Vagina (tissue), 2 donors: ENCODE measurements at regions not wholly inside any gene's neighbourhood (a gene's known extent, or its start where the extent isn't known, plus 50 kb on each side); places are given as distances from the start of the nearest gene placed in this dataset.

Experiments
- DNase-seq, 2 donors: peaks; one replicate each; pipeline ENCODE4 v3.0.0-alpha.2; 2017; ENCODE audit errors: extremely low spot score in 2 of 2
- H3K27ac ChIP-seq: fragments of 200-600 bp; sonication (generic); one replicate; pipeline ENCODE4 v1.5.1; 2019
- H3K27me3 ChIP-seq: fragments of 200-600 bp; sonication (generic); one replicate; pipeline ENCODE4 v1.5.1; 2019
- H3K36me3 ChIP-seq, 2 donors: fragments of 200-600 bp; sonication (generic); one replicate each; pipeline ENCODE4 v1.5.1; 2017 to 2019
- H3K4me1 ChIP-seq: fragments of 200-600 bp; sonication (generic); one replicate; pipeline ENCODE4 v1.5.1; 2019
- H3K4me3 ChIP-seq, 2 donors: fragments of 200-600 bp; sonication (generic); 1 replicate in 1 of 2; 2 replicates in 1 of 2; pipeline ENCODE4 v1.5.1; 2016 to 2019
- H3K9me3 ChIP-seq: fragments of 200-600 bp; sonication (generic); one replicate; pipeline ENCODE4 v1.5.1; 2019
- CTCF ChIP-seq, 3 experiments: fragments of 450-650 bp in 2 of 3; fragments of 200-600 bp in 1 of 3; sonication (generic) in 1 of 3; IDR thresholded peaks; one replicate each; pipeline ENCODE4 v1.5.1; 2017 to 2019; ENCODE audit warnings: antibody characterized with exemption in 3 of 3, mild to moderate bottlenecking in 2 of 3, moderate library complexity in 2 of 3
- POLR2A ChIP-seq, 2 donors: fragments of 450-650 bp; IDR thresholded peaks; one replicate each; pipeline ENCODE4 v1.6.1; 2017; ENCODE audit warnings: antibody characterized with exemption in 2 of 2, mild to moderate bottlenecking in 2 of 2, moderate library complexity in 2 of 2
- POLR2AphosphoS5 ChIP-seq, 2 donors: sonication (generic); formaldehyde crosslinking; IDR thresholded peaks; one replicate each; pipeline ENCODE4 v1.9.0; 2017; ENCODE audit warnings: antibody characterized with exemption in 2 of 2, mild to moderate bottlenecking in 2 of 2, low read depth in 1 of 2; ENCODE audit not compliant: insufficient read depth in 1 of 2
- intact Hi-C: fragments of 100-400 bp; cut with DNase I; formaldehyde crosslinking; loops from one replicate; pipeline ENCODE4 v1.15.1; 2023

- Histone ChIP-seq H3K9me3 (no peaks in the 10 kb centered on the region), H3K27me3 (no peaks in the 10 kb centered on the region), H3K4me3 (no peak overlapping the region), H3K4me1 (no peaks in the 10 kb centered on the region), H3K36me3 (no peaks in the 10 kb centered on the region), H3K27ac (no peak overlapping the region)
- DNase-seq: no peak
- intact Hi-C loops: no loop called here
- TF ChIP-seq POLR2A (IDR thresholded peaks at IDR 0.05): no peak
- TF ChIP-seq POLR2AphosphoS5 (IDR thresholded peaks at IDR 0.05; ENCODE audit: insufficient read depth in 1 of 2, low read depth in 1 of 2): no peak
- TF ChIP-seq CTCF (IDR thresholded peaks at IDR 0.05): no peak
Measured at GRCh38 chr6:189676-190075, 102.6 kb upstream of the DUSP22 start.

- DNase-seq: no peak
- H3K9me3 ChIP-seq: no peaks in the 10 kb centered on the region
- no peak for TF ChIP-seq POLR2A (IDR thresholded peaks at IDR 0.05)
- no peak for TF ChIP-seq CTCF (IDR thresholded peaks at IDR 0.05)
- TF ChIP-seq POLR2AphosphoS5 (IDR thresholded peaks at IDR 0.05; ENCODE audit: insufficient read depth in 1 of 2, low read depth in 1 of 2): no peak
- no peak overlapping the region for H3K27ac ChIP-seq
- no peak overlapping the region for H3K4me3 ChIP-seq
- intact Hi-C loops: no loop called here
- no peaks in the 10 kb centered on the region for H3K36me3 ChIP-seq
- H3K27me3 ChIP-seq: no peaks in the 10 kb centered on the region
- peaks cover 6% of the 10 kb centered on the region for H3K4me1 ChIP-seq
Measured at GRCh38 chr6:190596-191395, 101.5 kb upstream of the DUSP22 start.

GRCh38 chr6:191487-192312 is 100.6 kb upstream of the DUSP22 start:
- TF ChIP-seq POLR2A (IDR thresholded peaks at IDR 0.05) (no peak), POLR2AphosphoS5 (IDR thresholded peaks at IDR 0.05; ENCODE audit: insufficient read depth in 1 of 2, low read depth in 1 of 2) (no peak), CTCF (IDR thresholded peaks at IDR 0.05) (no peak)
- Histone ChIP-seq H3K9me3 (no peaks in the 10 kb centered on the region), H3K36me3 (no peaks in the 10 kb centered on the region), H3K27ac (no peak overlapping the region), H3K4me1 (peaks cover 13% of the 10 kb centered on the region), H3K4me3 (no peak overlapping the region), H3K27me3 (no peaks in the 10 kb centered on the region)
- no peak for DNase-seq
- intact Hi-C loops: no loop called here

GRCh38 chr6:192313-192664 is 100.0 kb upstream of the DUSP22 start:
- peaks cover 13% of the 10 kb centered on the region for H3K4me1 ChIP-seq
- intact Hi-C loops: no loop called here
- no peak overlapping the region for H3K27ac ChIP-seq
- H3K4me3 ChIP-seq: no peak overlapping the region
- H3K9me3 ChIP-seq: no peaks in the 10 kb centered on the region
- no peak for DNase-seq
- no peaks in the 10 kb centered on the region for H3K27me3 ChIP-seq
- TF ChIP-seq POLR2A (IDR thresholded peaks at IDR 0.05): no peak
- no peak for TF ChIP-seq POLR2AphosphoS5 (IDR thresholded peaks at IDR 0.05; ENCODE audit: insufficient read depth in 1 of 2, low read depth in 1 of 2)
- TF ChIP-seq CTCF (IDR thresholded peaks at IDR 0.05): no peak
- no peaks in the 10 kb centered on the region for H3K36me3 ChIP-seq

GRCh38 chr6:193180-193579 is 99.1 kb upstream of the DUSP22 start:
- peaks cover 13% of the 10 kb centered on the region for H3K4me1 ChIP-seq
- no peaks in the 10 kb centered on the region for H3K9me3 ChIP-seq
- intact Hi-C loops: no loop called here
- no peak overlapping the region for H3K27ac ChIP-seq
- TF ChIP-seq POLR2A (IDR thresholded peaks at IDR 0.05) (no peak), CTCF (IDR thresholded peaks at IDR 0.05) (no peak), POLR2AphosphoS5 (IDR thresholded peaks at IDR 0.05; ENCODE audit: insufficient read depth in 1 of 2, low read depth in 1 of 2) (no peak)
- no peaks in the 10 kb centered on the region for H3K27me3 ChIP-seq
- DNase-seq: no peak
- no peaks in the 10 kb centered on the region for H3K36me3 ChIP-seq
- no peak overlapping the region for H3K4me3 ChIP-seq
